ENCODE measurements at regions not wholly inside any gene's neighbourhood (a gene's known extent, or its start where the extent isn't known, plus 50 kb on each side); places are given as distances from the start of the nearest gene placed in this dataset.

DNA sequence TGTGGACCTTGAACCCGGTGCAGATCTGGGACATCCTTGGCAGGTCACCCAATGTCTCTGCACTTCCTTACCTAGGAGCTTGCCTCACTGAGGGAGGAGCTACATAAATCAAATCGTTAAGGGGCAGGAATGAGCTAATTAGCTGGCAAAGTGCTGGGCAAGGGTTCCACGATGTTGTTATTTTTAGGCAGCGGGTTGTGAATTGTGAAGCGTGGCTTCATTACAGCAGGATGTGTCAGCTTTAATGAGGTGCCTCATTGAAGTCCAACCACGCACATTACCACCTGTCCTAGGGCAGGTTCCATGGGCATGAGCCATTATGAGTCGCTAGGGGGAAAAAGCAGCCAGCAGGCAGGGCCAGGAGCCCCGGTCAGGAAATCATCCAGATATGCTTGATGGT lies 127.0 kb upstream of the AGAP1 start:
- TF ChIP-seq, protein P1, sequence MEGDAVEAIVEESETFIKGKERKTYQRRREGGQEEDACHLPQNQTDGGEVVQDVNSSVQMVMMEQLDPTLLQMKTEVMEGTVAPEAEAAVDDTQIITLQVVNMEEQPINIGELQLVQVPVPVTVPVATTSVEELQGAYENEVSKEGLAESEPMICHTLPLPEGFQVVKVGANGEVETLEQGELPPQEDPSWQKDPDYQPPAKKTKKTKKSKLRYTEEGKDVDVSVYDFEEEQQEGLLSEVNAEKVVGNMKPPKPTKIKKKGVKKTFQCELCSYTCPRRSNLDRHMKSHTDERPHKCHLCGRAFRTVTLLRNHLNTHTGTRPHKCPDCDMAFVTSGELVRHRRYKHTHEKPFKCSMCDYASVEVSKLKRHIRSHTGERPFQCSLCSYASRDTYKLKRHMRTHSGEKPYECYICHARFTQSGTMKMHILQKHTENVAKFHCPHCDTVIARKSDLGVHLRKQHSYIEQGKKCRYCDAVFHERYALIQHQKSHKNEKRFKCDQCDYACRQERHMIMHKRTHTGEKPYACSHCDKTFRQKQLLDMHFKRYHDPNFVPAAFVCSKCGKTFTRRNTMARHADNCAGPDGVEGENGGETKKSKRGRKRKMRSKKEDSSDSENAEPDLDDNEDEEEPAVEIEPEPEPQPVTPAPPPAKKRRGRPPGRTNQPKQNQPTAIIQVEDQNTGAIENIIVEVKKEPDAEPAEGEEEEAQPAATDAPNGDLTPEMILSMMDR (IDR thresholded peaks at IDR 0.05; ENCODE audit: control extremely low read depth in 1 of 3, insufficient read depth in 1 of 3, low read depth in 1 of 3, low read length in 3 of 3), result no peak
- TF ChIP-seq EP300 (IDR thresholded peaks at IDR 0.05; ENCODE audit: borderline replicate concordance in 1 of 2, low read depth in 2 of 2, low read length in 2 of 2) (no peak), CREB1 (IDR thresholded peaks at IDR 0.05) (no peak), RBBP5 (IDR thresholded peaks at IDR 0.05; ENCODE audit: borderline replicate concordance, low read depth, low read length) (no peak), POLR2AphosphoS5 (IDR thresholded peaks at IDR 0.05; ENCODE audit: low read depth, low read length) (no peak), EZH2 (IDR thresholded peaks at IDR 0.05; ENCODE audit: low read depth, low read length, severe bottlenecking) (no peak), POLR2A (IDR thresholded peaks at IDR 0.05; ENCODE audit: control extremely low read depth in 1 of 2, low read depth in 2 of 2, low read length in 2 of 2) (no peak)
